K562 (cell line): ENCODE measurements at regions not wholly inside any gene's neighbourhood (a gene's known extent, or its start where the extent isn't known, plus 50 kb on each side); places are given as distances from the start of the nearest gene placed in this dataset.
A peak's percentile ranks its signal among the peaks of the same experiment; 100 is the strongest.

Experiments
- ATAC-seq: fragments of 200-7000 bp; cut with Tn5 transposase; 3 replicates; pipeline ENCODE4 v1.9.1; 2020; ENCODE audit warnings: moderate library complexity
- BruUV-seq: library from RNA; stranded (reverse); fragments of 400-500 nt; replicated peaks from 2 replicates; lab custom pipeline; 2021; lab: Mats Ljungman, UMichigan
- CTCF ChIA-PET: fragments of 300-600 bp; formaldehyde crosslinking; extraction: SDS; loops from one replicate; lab custom pipeline; 2021; ENCODE audit warnings: low intra/inter-chr PET ratio; lab: Yijun Ruan, JAX
- POLR2A ChIA-PET: fragments of 300-600, 350-650 bp; sonication (Branson Sonifier 250); formaldehyde crosslinking; extraction: SDS; loops from one replicate; lab custom pipeline; 2021; ENCODE audit warnings: antibody characterized with exemption, inconsistent platforms; lab: Yijun Ruan, JAX
- DNase-seq, 4 experiments: peaks; one replicate each; pipeline versions ENCODE4 v3.0.0 to v3.0.0-alpha.2; 2011 to 2018; ENCODE audit warnings: low spot score in 3 of 4, mixed read lengths in 3 of 4; ENCODE audit errors: extremely low read depth in 1 of 4
- FAIRE-seq: peaks from 2 replicates; lab custom pipeline; 2011; peaks lifted over from hg19 to GRCh38; lab: Jason Lieb, UNC
- H2AFZ ChIP-seq: 2 replicates; pipeline ENCODE4 v1.6.0; 2011; ENCODE audit warnings: low read depth, low read length, control low read depth, inconsistent platforms
- H3K27ac ChIP-seq: fragments of 200-600 bp; 3 replicates; pipeline ENCODE4 v1.8.0; 2011; ENCODE audit warnings: low read depth, mild to moderate bottlenecking, control low read depth, inconsistent platforms, low read length, moderate library complexity, mixed read lengths; ENCODE audit errors: extremely low read depth
- H3K27me3 ChIP-seq, 2 experiments: fragments of 300-600 bp in 1 of 2; 2 replicates in 1 of 2; 3 replicates in 1 of 2; pipeline versions ENCODE4 v1.6.0 to v1.8.0; 2011; ENCODE audit warnings: inconsistent platforms in 2 of 2, low read length in 2 of 2, mild to moderate bottlenecking in 1 of 2, mixed read lengths in 1 of 2, moderate library complexity in 1 of 2; ENCODE audit not compliant: control insufficient read depth in 2 of 2, insufficient read depth in 2 of 2
- H3K36me3 ChIP-seq: fragments of 300-600 bp; 3 replicates; pipeline ENCODE4 v1.8.0; 2011; ENCODE audit warnings: mild to moderate bottlenecking, low read length, inconsistent platforms; ENCODE audit not compliant: control insufficient read depth, insufficient read depth
- H3K4me1 ChIP-seq, 2 experiments: fragments of 200-600 bp in 1 of 2; replicated peaks in 1 of 2; 2 replicates in 1 of 2; 3 replicates in 1 of 2; pipeline versions ENCODE4 v1.5.1 to v1.8.0; 2011; ENCODE audit warnings: inconsistent platforms in 2 of 2, low read length in 2 of 2, mild to moderate bottlenecking in 1 of 2, mixed read lengths in 1 of 2, moderate library complexity in 1 of 2; ENCODE audit not compliant: control insufficient read depth in 2 of 2, insufficient read depth in 2 of 2
- H3K4me2 ChIP-seq: 2 replicates; pipeline ENCODE4 v1.6.1; 2011; ENCODE audit warnings: low read length, control low read depth, inconsistent platforms, mixed read lengths; ENCODE audit not compliant: insufficient read depth
- H3K4me3 ChIP-seq: fragments of 200-600 bp; sonication (generic), shearing (Covaris generic); 2 replicates; pipeline ENCODE4 v1.5.1; 2016; ENCODE audit warnings: control low read depth, inconsistent platforms
- H3K79me2 ChIP-seq: fragments of 200-600 bp; 3 replicates; pipeline ENCODE4 v1.8.0; 2011; ENCODE audit warnings: low read length, inconsistent platforms; ENCODE audit not compliant: control insufficient read depth, insufficient read depth
- H3K9ac ChIP-seq, 2 experiments: 2 replicates each; pipeline versions ENCODE4 v1.6.0 to v1.6.1; 2011; ENCODE audit warnings: low read depth in 2 of 2, low read length in 2 of 2, control low read depth in 1 of 2, inconsistent platforms in 1 of 2, mild to moderate bottlenecking in 1 of 2, mixed read lengths in 1 of 2; ENCODE audit not compliant: insufficient read depth in 1 of 2
- H3K9me1 ChIP-seq: one replicate; pipeline ENCODE4 v1.6.0; 2011; ENCODE audit warnings: inconsistent platforms, mild to moderate bottlenecking, low read length, moderate library complexity; ENCODE audit not compliant: control insufficient read depth, insufficient read depth
- H3K9me3 ChIP-seq: replicated peaks from 2 replicates; pipeline ENCODE4 v1.5.1; 2011; ENCODE audit warnings: low read depth, low read length, inconsistent platforms; ENCODE audit not compliant: control insufficient read depth, insufficient read depth
- H4K20me1 ChIP-seq: replicated peaks from 2 replicates; pipeline ENCODE4 v1.6.1; 2011; ENCODE audit warnings: low read length, inconsistent platforms, mixed read lengths; ENCODE audit not compliant: control insufficient read depth, insufficient read depth
- HCFC1 ChIP-seq: IDR thresholded peaks from 2 replicates; pipeline ENCODE4 v1.6.1; 2012; ENCODE audit warnings: low read depth, low read length, improper control_type of control experiment
- NBN ChIP-seq: fragments of 450-650 bp; IDR thresholded peaks from 2 replicates; pipeline ENCODE4 v1.6.1; 2016; ENCODE audit warnings: low read depth, mild to moderate bottlenecking
- RAD21 ChIP-seq, 2 experiments: fragments of 250-450 bp in 1 of 2; fragments of 450-650 bp in 1 of 2; sonication (Bioruptor Pico) in 1 of 2; formaldehyde crosslinking in 1 of 2; IDR thresholded peaks in 1 of 2; conservative IDR thresholded peaks in 1 of 2; 2 replicates each; pipeline versions ENCODE4 v1.4.0 to v1.8.0; 2020 to 2022; ENCODE audit warnings: mild to moderate bottlenecking in 2 of 2, moderate library complexity in 1 of 2
- in situ Hi-C: fragments of 300-500 bp; cut with MboI; formaldehyde crosslinking; loops from 4 replicates; pipeline ENCODE4 v1.15.0; 2018; ENCODE audit warnings: inconsistent platforms, mixed read lengths
- intact Hi-C: fragments of 100-400 bp; cut with micrococcal nuclease; formaldehyde crosslinking; loops from 2 replicates; pipeline ENCODE4 v1.14.2; 2022
- TF ChIP-seq, protein P1 (sequence below): fragments of 250-450 bp; sonication (Bioruptor Pico); IDR thresholded peaks from 2 replicates; pipeline ENCODE4 v1.8.0; 2021; ENCODE audit warnings: moderate library complexity, mild to moderate bottlenecking, inconsistent platforms
- TF ChIP-seq, protein P2 (sequence below), 3 experiments: IDR thresholded peaks in 2 of 3; conservative IDR thresholded peaks in 1 of 3; 2 replicates each; pipeline ENCODE4 v1.5.1; 2011 to 2012; ENCODE audit warnings: low read length in 3 of 3, mild to moderate bottlenecking in 3 of 3, control low read depth in 2 of 3, improper control_type of control experiment in 1 of 3, inconsistent platforms in 1 of 3, low read depth in 1 of 3, mixed read lengths in 1 of 3, moderate library complexity in 1 of 3; ENCODE audit not compliant: insufficient read depth in 2 of 3
- TF ChIP-seq, protein P3 (sequence below): fragments of 250-450 bp; sonication (Bioruptor Pico); IDR thresholded peaks from 2 replicates; pipeline ENCODE4 v1.4.0; 2020; ENCODE audit warnings: mild to moderate bottlenecking, moderate library complexity

DNA sequence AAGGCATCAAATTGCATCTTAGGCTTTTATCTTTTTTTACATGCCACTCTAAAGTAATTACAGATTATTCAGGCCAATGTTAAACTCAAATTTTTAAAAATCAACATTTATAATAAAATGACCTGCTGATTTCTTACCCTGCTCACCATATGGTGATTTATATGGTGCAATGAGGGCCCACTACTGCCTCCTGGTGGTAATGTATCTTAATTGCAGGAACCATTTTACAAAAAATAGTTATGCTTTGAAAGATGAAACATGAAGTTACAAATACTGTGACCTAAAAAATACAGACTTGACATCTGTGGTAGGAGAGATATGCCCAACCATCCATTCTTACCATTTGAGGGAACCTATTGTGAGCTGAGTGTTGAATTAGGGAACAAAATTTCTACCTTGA lies 292.6 kb upstream of the TAS2R1 start:
- ChIA-PET POLR2A (no interaction called here), CTCF (no interaction called here)
- Histone ChIP-seq H3K4me2 (no peak overlapping the region), H3K9me1 (no peaks in the 10 kb centered on the region), H3K27ac (no peak overlapping the region), H3K4me1 (no peaks in the 10 kb centered on the region), H3K9me3 (no peaks in the 10 kb centered on the region; the same call in 1 of the 2 replicates), H3K4me3 (no peak overlapping the region), H3K27me3 (no peaks in the 10 kb centered on the region), H3K36me3 (no peaks in the 10 kb centered on the region), H3K9ac (no peak overlapping the region), H3K79me2 (no peaks in the 10 kb centered on the region), H2AFZ (no peak overlapping the region), H4K20me1 (no peaks in the 10 kb centered on the region)
- in situ Hi-C loops = no loop called here
- intact Hi-C loops = no loop called here
- TF ChIP-seq NBN = no peak
- TF ChIP-seq, protein P1, sequence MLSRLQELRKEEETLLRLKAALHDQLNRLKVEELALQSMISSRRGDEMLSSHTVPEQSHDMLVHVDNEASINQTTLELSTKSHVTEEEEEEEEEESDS (CRISPR knock-in tag) = no peak
- TF ChIP-seq, protein P2, sequence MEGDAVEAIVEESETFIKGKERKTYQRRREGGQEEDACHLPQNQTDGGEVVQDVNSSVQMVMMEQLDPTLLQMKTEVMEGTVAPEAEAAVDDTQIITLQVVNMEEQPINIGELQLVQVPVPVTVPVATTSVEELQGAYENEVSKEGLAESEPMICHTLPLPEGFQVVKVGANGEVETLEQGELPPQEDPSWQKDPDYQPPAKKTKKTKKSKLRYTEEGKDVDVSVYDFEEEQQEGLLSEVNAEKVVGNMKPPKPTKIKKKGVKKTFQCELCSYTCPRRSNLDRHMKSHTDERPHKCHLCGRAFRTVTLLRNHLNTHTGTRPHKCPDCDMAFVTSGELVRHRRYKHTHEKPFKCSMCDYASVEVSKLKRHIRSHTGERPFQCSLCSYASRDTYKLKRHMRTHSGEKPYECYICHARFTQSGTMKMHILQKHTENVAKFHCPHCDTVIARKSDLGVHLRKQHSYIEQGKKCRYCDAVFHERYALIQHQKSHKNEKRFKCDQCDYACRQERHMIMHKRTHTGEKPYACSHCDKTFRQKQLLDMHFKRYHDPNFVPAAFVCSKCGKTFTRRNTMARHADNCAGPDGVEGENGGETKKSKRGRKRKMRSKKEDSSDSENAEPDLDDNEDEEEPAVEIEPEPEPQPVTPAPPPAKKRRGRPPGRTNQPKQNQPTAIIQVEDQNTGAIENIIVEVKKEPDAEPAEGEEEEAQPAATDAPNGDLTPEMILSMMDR (IDR thresholded peaks at IDR 0.05 in 2 of 3, conservative IDR thresholded peaks at IDR 0.05 in 1 of 3; ENCODE audit: insufficient read depth in 2 of 3, low read depth in 1 of 3, low read length in 3 of 3) = peak; percentile 35 to 56 (median 47); a peak in 4 of 6 replicates
- no peak for TF ChIP-seq HCFC1
- TF ChIP-seq, protein P3, sequence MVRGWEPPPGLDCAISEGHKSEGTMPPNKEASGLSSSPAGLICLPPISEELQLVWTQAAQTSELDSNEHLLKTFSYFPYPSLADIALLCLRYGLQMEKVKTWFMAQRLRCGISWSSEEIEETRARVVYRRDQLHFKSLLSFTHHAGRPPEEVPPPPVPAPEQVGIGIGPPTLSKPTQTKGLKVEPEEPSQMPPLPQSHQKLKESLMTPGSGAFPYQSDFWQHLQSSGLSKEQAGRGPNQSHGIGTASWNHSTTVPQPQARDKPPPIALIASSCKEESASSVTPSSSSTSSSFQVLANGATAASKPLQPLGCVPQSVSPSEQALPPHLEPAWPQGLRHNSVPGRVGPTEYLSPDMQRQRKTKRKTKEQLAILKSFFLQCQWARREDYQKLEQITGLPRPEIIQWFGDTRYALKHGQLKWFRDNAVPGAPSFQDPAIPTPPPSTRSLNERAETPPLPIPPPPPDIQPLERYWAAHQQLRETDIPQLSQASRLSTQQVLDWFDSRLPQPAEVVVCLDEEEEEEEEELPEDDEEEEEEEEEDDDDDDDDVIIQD (CRISPR knock-in tag) = no peak
- peak in 1 of 2 experiments; percentile 37; a peak in 1 of 4 replicates for TF ChIP-seq RAD21 (CRISPR knock-in tag; conservative IDR thresholded peaks at IDR 0.05 in 1 of 2, IDR thresholded peaks at IDR 0.05 in 1 of 2)
- DNase-seq = peak; percentile 17 to 49 (median 35)
- ATAC-seq = no peak
- peak; percentile 59 for FAIRE-seq
- BruUV-seq = no TSS peak
